ENCODE measurements at regions not wholly inside any gene's neighbourhood (a gene's known extent, or its start where the extent isn't known, plus 50 kb on each side); places are given as distances from the start of the nearest gene placed in this dataset.

GRCh38 chr3:147244397-147244796, 161.9 kb downstream of the ZIC4 start:
- TF ChIP-seq CTCF (IDR thresholded peaks at IDR 0.05) (no peak), EP300 (IDR thresholded peaks at IDR 0.05) (no peak), POLR2AphosphoS5 (IDR thresholded peaks at IDR 0.05) (no peak), POLR2A (IDR thresholded peaks at IDR 0.05) (no peak)

Measured in gastroesophageal sphincter (tissue), 3 donors.